ENCODE measurements at regions not wholly inside any gene's neighbourhood (a gene's known extent, or its start where the extent isn't known, plus 50 kb on each side); places are given as distances from the start of the nearest gene placed in this dataset.
"Not testable (repeated sequence)": the region's sequence is repeated elsewhere in the genome, so short reads cannot be mapped to it uniquely, and the experiment has no call there.

DNA sequence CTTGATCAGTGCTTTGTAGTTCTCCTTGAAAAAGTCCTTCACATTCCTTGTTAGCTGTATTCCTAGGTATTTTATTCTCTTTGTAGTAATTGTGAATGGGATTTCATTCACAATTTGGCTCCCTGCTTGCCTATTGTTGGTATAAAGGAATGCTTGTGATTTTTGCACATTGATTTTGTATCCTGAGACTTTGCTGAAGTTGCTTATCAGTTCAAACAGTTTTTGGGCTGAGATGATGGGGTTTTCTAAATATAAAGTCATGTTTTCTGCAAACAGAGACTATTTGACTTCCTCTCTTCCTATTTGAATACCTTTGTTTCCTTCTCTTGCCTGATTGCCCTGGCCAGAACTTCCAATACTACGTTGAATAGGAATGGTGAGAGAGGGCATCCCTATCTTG is 462.5 kb upstream of the GCFC2 start:
- intact Hi-C loops (cut with micrococcal nuclease) = not testable (repeated sequence)

DNA sequence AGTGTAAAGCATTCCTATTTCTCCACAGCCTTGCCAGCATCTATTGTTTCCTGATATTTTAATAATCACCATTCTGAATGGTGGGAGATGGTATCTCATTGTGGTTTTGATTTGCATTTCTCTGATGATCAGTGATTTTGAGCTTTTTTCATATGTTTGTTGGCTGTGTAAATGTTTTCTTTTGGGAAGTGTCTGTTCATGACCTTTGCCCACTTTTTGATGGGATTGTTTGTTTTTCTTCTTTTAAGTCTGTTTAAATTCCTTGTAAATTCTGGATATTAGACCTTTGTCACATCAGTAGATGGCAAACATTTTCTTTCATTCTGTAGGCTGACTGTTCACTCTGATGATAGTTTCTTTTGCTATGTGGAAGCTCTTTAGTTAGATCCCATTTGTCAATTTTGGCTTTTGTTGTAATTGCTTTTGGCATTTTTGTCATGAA is 461.5 kb upstream of the GCFC2 start:
- intact Hi-C loops (cut with micrococcal nuclease) = not testable (repeated sequence)

GRCh38 chr2:76170856-76171255 is 460.1 kb upstream of the GCFC2 start:
- intact Hi-C loops (cut with micrococcal nuclease) = no loop called here

GRCh38 chr2:76170009-76170384 is 459.3 kb upstream of the GCFC2 start:
- intact Hi-C loops (cut with micrococcal nuclease) = no loop called here

GRCh38 chr2:76169276-76170008 is 458.7 kb upstream of the GCFC2 start:
- intact Hi-C loops (cut with micrococcal nuclease) = no loop called here

DNA sequence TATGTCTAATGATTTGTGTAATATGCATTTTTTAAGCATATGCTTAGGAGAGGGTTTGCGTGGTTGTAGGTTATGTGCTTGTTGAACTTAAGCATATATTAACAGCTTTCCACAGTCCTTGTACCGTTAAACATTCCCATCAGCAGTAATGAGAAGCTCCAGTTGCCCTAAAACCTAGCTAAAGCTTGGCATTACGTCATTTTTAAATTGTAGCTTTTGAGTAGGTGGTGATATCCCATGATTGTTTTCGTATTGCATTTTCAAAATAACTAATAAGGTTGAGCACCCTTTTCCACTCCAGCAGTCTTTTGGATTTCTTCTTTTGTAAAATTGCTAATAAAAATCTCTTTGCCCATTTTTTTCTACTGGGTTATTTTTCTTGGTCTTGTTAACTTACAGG is 453.1 kb upstream of the GCFC2 start:
- intact Hi-C loops (cut with micrococcal nuclease) = no loop called here

DNA sequence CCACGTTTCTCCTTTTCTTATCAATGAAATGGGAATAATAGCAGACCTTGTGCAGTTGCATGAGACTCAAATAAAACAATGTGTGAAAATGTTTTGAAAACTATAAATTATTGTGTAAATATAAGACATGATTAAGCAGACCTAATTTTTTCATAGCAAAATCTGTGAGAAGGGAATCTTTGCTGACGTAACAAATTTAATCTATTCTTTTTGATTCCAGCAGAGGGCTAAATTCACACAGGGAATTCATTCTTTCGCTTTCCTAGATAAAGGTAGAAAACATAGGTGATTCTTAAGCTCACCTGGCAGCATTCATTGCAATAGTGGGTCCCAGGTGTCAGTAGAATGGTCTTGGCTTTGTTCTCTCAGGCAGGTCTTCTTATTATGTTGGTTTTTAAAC is 450.0 kb upstream of the GCFC2 start:
- intact Hi-C loops (cut with micrococcal nuclease) = no loop called here

GRCh38 chr2:76159042-76159648 is 448.4 kb upstream of the GCFC2 start:
- intact Hi-C loops (cut with micrococcal nuclease) = no loop called here

DNA sequence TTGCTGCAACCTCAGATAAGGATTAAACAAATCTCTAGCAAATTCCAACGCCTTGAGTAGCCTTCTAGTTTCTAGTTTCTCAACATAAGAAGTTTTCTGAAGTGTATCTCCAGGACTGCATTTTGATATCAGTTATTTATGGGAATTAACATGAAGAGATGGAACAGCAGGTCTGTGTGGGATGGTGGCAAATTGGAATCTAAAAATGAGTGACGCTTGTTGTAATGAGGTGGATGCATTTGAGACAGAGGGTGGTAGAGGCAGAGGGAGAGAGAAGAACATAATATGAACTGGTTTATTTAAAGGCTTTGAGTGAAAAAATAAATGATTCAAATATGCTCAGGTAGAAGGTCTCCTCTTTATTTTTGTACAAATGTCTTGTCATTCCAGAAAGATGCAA is 446.8 kb upstream of the GCFC2 start:
- intact Hi-C loops (cut with micrococcal nuclease) = no loop called here

GRCh38 chr2:76154981-76155380 is 444.3 kb upstream of the GCFC2 start:
- intact Hi-C loops (cut with micrococcal nuclease) = no loop called here

- intact Hi-C loops (cut with micrococcal nuclease) = no loop called here
Observed at GRCh38 chr2:76149846-76150245, 439.1 kb upstream of the GCFC2 start.

- intact Hi-C loops (cut with micrococcal nuclease) = not testable (repeated sequence)
Observed at GRCh38 chr2:76139303-76139702, 428.6 kb upstream of the GCFC2 start.

DNA sequence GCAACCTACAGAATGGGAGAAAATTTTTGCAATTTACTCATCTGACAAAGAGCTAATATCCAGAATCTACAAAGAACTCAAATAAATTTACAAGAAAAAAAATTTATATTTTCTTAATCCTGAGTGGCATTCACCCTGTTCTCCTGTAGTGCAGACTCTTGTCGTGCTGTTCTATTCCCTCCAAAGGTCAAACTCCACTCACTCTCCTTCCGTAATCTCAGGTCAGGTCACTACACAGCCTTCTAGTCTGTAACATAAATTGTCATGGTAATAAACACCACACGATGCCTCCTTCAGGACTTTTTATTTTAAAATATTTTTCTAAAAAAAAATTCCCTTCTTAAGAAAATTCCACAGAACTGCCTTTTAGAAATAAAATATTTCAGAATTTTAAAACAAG is 417.9 kb upstream of the GCFC2 start:
- intact Hi-C loops (cut with micrococcal nuclease) = no loop called here

DNA sequence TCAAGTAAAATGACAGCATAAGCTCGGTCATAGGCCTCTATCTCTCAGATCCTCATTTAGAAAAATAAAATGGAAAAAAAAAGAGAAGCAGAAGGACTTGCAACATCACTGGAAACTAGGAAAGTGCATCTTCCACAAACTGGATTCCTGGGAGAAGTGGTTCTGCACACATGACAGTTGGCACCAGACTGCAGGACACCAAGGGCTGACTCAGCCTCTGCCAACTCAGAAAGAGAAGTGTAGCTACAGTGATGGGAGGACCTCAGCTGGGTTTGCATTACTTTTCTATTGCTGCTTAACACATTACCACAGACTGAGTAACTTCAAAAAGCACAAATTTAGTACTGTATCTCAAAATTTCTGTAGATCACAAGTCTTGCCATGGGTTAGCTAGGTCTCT is 409.5 kb upstream of the GCFC2 start:
- intact Hi-C loops (cut with micrococcal nuclease) = no loop called here

- intact Hi-C loops (cut with micrococcal nuclease) = no loop called here
Observed at GRCh38 chr2:76089683-76090082, 379.0 kb upstream of the GCFC2 start.

- intact Hi-C loops (cut with micrococcal nuclease) = no loop called here
Observed at GRCh38 chr2:76083248-76083647, 372.5 kb upstream of the GCFC2 start.

GRCh38 chr2:76082509-76082908 is 371.8 kb upstream of the GCFC2 start:
- intact Hi-C loops (cut with micrococcal nuclease) = no loop called here

DNA sequence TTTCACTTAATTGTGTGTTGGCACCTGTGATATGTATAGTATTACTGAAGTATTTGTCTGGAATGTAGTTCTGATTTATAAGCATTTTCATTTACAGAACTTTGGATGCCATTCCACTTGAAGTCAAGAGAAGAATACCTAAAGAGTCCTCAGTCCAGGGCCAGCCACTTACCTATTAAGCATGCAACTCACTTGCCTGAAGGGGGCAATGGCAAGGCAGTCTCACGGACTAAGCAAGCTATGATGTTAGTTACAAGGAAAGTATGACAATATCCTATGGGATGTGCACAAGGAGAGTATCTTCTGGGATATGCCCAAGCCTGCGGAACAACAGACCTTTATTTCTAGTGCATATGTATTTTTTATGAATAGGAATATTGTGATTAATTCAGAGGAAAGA is 369.4 kb upstream of the GCFC2 start:
- intact Hi-C loops (cut with micrococcal nuclease) = no loop called here

DNA sequence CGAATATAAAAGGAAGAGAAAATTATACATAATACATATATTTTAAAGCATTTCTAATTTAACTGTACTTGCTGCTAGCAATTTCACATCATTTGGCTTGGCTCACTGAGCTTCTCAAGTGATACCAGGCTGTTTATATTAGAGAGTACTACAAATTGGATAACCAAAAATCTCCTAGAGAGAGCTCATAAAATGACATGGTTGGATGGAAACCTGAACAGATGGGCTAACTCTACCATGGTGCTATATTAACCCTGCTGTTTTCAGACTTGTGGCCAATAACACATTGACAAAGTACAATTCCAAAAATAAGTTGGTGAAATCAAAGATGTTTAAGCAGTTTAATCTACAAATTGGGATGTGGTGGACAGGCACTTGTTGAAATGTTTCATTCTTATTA is 364.4 kb upstream of the GCFC2 start:
- intact Hi-C loops (cut with micrococcal nuclease) = no loop called here

DNA sequence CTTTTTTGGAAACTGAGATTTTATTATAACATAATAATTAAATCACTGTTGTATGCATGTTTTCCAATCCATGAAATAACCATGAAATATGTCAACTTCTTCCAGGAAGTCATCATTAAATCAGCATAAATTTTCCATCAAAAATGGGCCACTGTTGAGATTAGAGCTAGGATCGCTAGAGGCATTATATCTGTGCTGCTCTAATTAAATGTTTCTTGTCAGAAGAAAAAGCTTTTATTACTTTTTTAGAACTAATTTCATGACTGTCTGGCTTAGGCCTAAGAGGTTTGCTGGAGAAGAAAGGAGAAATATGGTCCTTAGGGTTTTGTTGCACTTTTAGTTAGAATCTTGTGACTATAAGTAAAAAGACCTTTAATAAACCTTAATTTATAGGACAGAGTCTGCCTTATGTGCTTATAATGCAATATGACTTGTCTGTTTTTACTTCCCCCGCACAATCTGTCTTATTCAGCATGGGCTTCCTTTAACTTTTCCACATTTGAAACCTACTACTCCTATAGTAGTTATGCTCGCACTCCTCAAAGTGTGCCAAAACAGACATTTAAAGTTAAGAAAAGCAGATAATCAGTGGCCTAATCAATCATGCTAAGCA is 363.4 kb upstream of the GCFC2 start:
- intact Hi-C loops (cut with micrococcal nuclease) = no loop called here

GRCh38 chr2:76050196-76050595 is 339.5 kb upstream of the GCFC2 start:
- intact Hi-C loops (cut with micrococcal nuclease) = no loop called here

DNA sequence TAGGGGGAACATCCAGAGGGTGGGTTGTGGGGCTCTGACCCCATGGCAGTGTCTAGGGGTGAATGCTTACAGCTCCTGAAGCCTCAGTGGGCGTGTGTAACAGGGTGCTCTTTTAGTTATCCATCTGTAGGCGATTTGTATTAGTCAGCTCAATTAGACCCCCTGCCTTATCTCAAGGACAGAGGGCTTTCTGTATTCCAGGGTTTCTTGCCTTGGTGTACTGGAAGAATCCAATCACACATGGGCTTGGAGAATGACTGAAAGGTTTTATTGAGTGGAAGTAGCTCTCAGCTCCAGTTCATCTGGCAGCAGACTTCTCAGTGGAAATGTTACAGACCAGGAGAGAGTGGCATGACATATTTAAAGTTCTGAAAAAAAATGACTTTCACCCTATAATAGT is 334.0 kb upstream of the GCFC2 start:
- intact Hi-C loops (cut with micrococcal nuclease) = no loop called here

DNA sequence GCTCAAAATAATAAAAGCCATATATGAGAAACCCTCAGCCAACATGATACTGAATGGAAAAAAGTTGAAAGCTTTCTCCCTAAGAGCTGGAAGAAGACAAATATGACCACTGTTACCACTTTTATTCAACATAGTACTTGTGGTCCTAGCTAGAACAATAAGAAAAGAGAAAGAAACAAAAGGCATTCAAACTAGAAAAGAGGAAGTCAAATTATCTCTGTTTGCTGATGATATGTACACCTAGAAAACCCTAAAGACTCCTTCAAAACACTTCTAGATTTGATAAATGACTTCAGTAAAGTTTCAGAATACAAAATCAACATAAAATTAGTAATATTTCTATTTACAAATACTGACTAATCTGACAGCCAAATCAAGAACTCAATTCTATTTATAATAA is 328.8 kb upstream of the GCFC2 start:
- intact Hi-C loops (cut with micrococcal nuclease) = no loop called here
